HepG2 (cell line): ENCODE measurements at regions not wholly inside any gene's neighbourhood (a gene's known extent, or its start where the extent isn't known, plus 50 kb on each side); places are given as distances from the start of the nearest gene placed in this dataset.

Experiments
- ATAC-seq: fragments of 200-7000 bp; cut with Tn5 transposase; 3 replicates; pipeline ENCODE4 v1.9.1; 2020; ENCODE audit warnings: mild to moderate bottlenecking, moderate library complexity
- BruUV-seq: library from RNA; stranded (reverse); fragments of 400-500 nt; replicated peaks from 2 replicates; lab custom pipeline; 2021; lab: Mats Ljungman, UMichigan
- CTCF ChIA-PET: fragments of 300-600 bp; formaldehyde crosslinking; extraction: SDS; loops from one replicate; lab custom pipeline; 2021; ENCODE audit warnings: low total read pairs, inconsistent platforms, low intra/inter-chr PET ratio; lab: Yijun Ruan, JAX
- POLR2A ChIA-PET: fragments of 350-600 bp; sonication (Branson Sonifier 250); formaldehyde crosslinking; loops from one replicate; lab custom pipeline; 2020; ENCODE audit warnings: antibody characterized with exemption, inconsistent platforms; lab: Yijun Ruan, JAX
- DNase-seq: peaks from one replicate; pipeline ENCODE4 v3.0.0-alpha.2; 2015; ENCODE audit warnings: low spot score
- FAIRE-seq: peaks from 3 replicates; lab custom pipeline; 2011; peaks lifted over from hg19 to GRCh38; lab: Jason Lieb, UNC
- H2AFZ ChIP-seq: one replicate; pipeline ENCODE4 v1.6.1; 2011; ENCODE audit warnings: low read length, inconsistent platforms
- H3K27ac ChIP-seq: fragments of 300-600 bp; 3 replicates; pipeline ENCODE4 v1.8.0; 2011; ENCODE audit warnings: mixed run types, mild to moderate bottlenecking, mixed read lengths, low read length, inconsistent platforms; ENCODE audit not compliant: insufficient read depth; ENCODE audit errors: extremely low read length
- H3K27me3 ChIP-seq, 2 experiments: fragments of 200-600 bp in 1 of 2; 2 replicates in 1 of 2; 3 replicates in 1 of 2; pipeline versions ENCODE4 v1.6.0 to v1.8.0; 2011; ENCODE audit warnings: low read length in 2 of 2, mild to moderate bottlenecking in 2 of 2, moderate library complexity in 2 of 2, inconsistent platforms in 1 of 2; ENCODE audit not compliant: insufficient read depth in 2 of 2, control insufficient read depth in 1 of 2
- H3K36me3 ChIP-seq, 2 experiments: fragments of 200-600 bp in 1 of 2; replicated peaks in 1 of 2; 2 replicates in 1 of 2; 3 replicates in 1 of 2; pipeline versions ENCODE4 v1.5.1 to v1.8.0; 2011; ENCODE audit warnings: low read length in 2 of 2, inconsistent platforms in 1 of 2; ENCODE audit not compliant: insufficient read depth in 2 of 2, control insufficient read depth in 1 of 2
- H3K4me1 ChIP-seq: 2 replicates; pipeline ENCODE4 v1.5.1; 2012; ENCODE audit warnings: low read length, inconsistent platforms; ENCODE audit not compliant: insufficient read depth
- H3K4me2 ChIP-seq: 2 replicates; pipeline ENCODE4 v1.6.0; 2011; ENCODE audit warnings: low read depth, low read length, inconsistent platforms
- H3K4me3 ChIP-seq, 3 experiments: fragments of 200-600 bp in 1 of 3; sonication (generic), shearing (Covaris generic) in 1 of 3; replicated peaks in 1 of 3; 2 replicates each; pipeline ENCODE4 v1.5.1; 2011 to 2016; ENCODE audit warnings: low read length in 3 of 3, inconsistent platforms in 2 of 3, low read depth in 2 of 3, mild to moderate bottlenecking in 2 of 3, control low read depth in 1 of 3, mixed read lengths in 1 of 3; ENCODE audit not compliant: insufficient read depth in 1 of 3
- H3K79me2 ChIP-seq: one replicate; pipeline ENCODE4 v1.6.1; 2011; ENCODE audit warnings: low read length, inconsistent platforms; ENCODE audit not compliant: insufficient read depth
- H3K9ac ChIP-seq: 2 replicates; pipeline ENCODE4 v1.6.0; 2011; ENCODE audit warnings: mild to moderate bottlenecking, low read depth, low read length, inconsistent platforms; ENCODE audit not compliant: insufficient read depth
- H3K9me3 ChIP-seq: 2 replicates; pipeline ENCODE4 v1.5.1; 2012; ENCODE audit warnings: mild to moderate bottlenecking, low read length
- H4K20me1 ChIP-seq: 2 replicates; pipeline ENCODE4 v1.6.0; 2011; ENCODE audit warnings: inconsistent platforms, mild to moderate bottlenecking, low read length, moderate library complexity; ENCODE audit not compliant: insufficient read depth
- ESRRA ChIP-seq: sonication (generic); formaldehyde crosslinking; IDR thresholded peaks from 2 replicates; pipeline ENCODE4 v1.5.1; 2020; ENCODE audit warnings: mild to moderate bottlenecking, low read depth, missing genetic modification reagents
- ISX ChIP-seq: sonication (generic); formaldehyde crosslinking; conservative IDR thresholded peaks from 2 replicates; pipeline ENCODE4 v1.5.0; 2020; ENCODE audit warnings: missing genetic modification reagents
- KAT8 ChIP-seq: IDR thresholded peaks from 2 replicates; pipeline ENCODE4 v1.6.1; 2016; ENCODE audit warnings: missing genetic modification reagents, missing compliant biosample characterization
- KDM2A ChIP-seq: sonication (generic); formaldehyde crosslinking; IDR thresholded peaks from 2 replicates; pipeline ENCODE4 v1.4.0; 2020; ENCODE audit warnings: low read depth, missing genetic modification reagents, borderline replicate concordance
- SNRNP70 ChIP-seq: fragments of 200-400 bp; formaldehyde crosslinking; IDR thresholded peaks from 2 replicates; pipeline ENCODE4 v1.6.1; 2017; ENCODE audit warnings: mild to moderate bottlenecking, low read depth, low read length, moderate library complexity
- YY1 ChIP-seq: IDR thresholded peaks from 2 replicates; pipeline ENCODE4 v1.6.1; 2011; ENCODE audit warnings: low read length, low read depth, moderate library complexity, mild to moderate bottlenecking; ENCODE audit not compliant: insufficient read depth, insufficient replicate concordance
- ZNF547 ChIP-seq: sonication (generic); formaldehyde crosslinking; IDR thresholded peaks from 2 replicates; pipeline ENCODE4 v1.5.1; 2020; ENCODE audit warnings: mild to moderate bottlenecking, missing genetic modification reagents
- ZNF737 ChIP-seq: sonication (generic); formaldehyde crosslinking; IDR thresholded peaks from 2 replicates; pipeline ENCODE4 v1.5.0; 2020; ENCODE audit warnings: missing genetic modification reagents, mild to moderate bottlenecking, borderline replicate concordance
- WGBS: methylation state at CpG from one replicate; pipeline ENCODE4 v1.1.6; 2017; ENCODE audit warnings: low lambda C conversion rate; 5-methylcytosine and 5-hydroxymethylcytosine counted together
- in situ Hi-C: cut with HindIII; loops from 2 replicates; pipeline ENCODE4 v1.10.0; 2017; ENCODE audit warnings: low pct_unique_long_range_greater_than_20kb; ENCODE audit not compliant: extremely low pct_ligation_motif_present
- intact Hi-C: fragments of 100-400 bp; cut with micrococcal nuclease; formaldehyde crosslinking; loops from one replicate; pipeline ENCODE4 v1.10.0; 2022; ENCODE audit not compliant: unreplicated experiment
- TF ChIP-seq, protein P1 (sequence below): sonication (generic); formaldehyde crosslinking; IDR thresholded peaks from 2 replicates; pipeline ENCODE4 v1.5.0; 2020; ENCODE audit warnings: mild to moderate bottlenecking, low read depth, missing genetic modification reagents, borderline replicate concordance
- TF ChIP-seq, protein P2 (sequence below): sonication (generic); formaldehyde crosslinking; conservative IDR thresholded peaks from 2 replicates; pipeline ENCODE4 v1.4.0; 2020; ENCODE audit warnings: missing genetic modification reagents
- TF ChIP-seq, protein P3 (sequence below): sonication (generic); formaldehyde crosslinking; IDR thresholded peaks from 2 replicates; pipeline ENCODE4 v1.4.0; 2020; ENCODE audit warnings: missing genetic modification reagents

DNA sequence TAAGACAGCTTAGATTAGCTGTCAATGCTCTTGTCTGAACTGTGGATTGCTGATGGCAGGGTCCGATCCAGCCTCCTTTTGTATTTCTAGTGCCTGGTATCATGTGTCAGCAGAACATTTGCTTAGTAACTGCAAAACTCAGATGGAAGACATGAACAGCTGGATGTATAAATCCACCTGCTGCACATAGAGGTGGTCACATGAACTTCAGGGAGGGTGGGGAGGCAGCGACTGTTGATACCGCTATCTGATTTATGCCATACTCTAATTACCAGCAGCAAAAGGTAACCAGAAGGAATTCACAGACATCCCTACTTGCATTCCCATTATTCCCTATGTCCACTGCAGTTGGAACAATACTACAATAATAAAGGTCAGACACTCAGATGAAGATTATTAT is 1036.5 kb downstream of the NLGN4Y start:
- no peak overlapping the region for H3K4me2 ChIP-seq
- 0% methylated on average over 2 of the region's 3 CpGs for WGBS
- BruUV-seq = no TSS peak
- no peaks in the 10 kb centered on the region for H4K20me1 ChIP-seq
- H2AFZ ChIP-seq = no peak overlapping the region
- H3K27ac ChIP-seq = no peak overlapping the region
- no peaks in the 10 kb centered on the region for H3K36me3 ChIP-seq
- no peak for DNase-seq
- H3K9ac ChIP-seq = no peak overlapping the region
- H3K79me2 ChIP-seq = no peaks in the 10 kb centered on the region
- H3K4me3 ChIP-seq = no peak overlapping the region
- POLR2A ChIA-PET = no interaction called here
- intact Hi-C loops = no loop called here
- no peak for FAIRE-seq
- H3K9me3 ChIP-seq = no peaks in the 10 kb centered on the region
- no peaks in the 10 kb centered on the region for H3K27me3 ChIP-seq
- H3K4me1 ChIP-seq = no peaks in the 10 kb centered on the region
- TF ChIP-seq YY1 = no peak
- no peak for ATAC-seq
- in situ Hi-C loops = no loop called here
- CTCF ChIA-PET = no interaction called here

DNA sequence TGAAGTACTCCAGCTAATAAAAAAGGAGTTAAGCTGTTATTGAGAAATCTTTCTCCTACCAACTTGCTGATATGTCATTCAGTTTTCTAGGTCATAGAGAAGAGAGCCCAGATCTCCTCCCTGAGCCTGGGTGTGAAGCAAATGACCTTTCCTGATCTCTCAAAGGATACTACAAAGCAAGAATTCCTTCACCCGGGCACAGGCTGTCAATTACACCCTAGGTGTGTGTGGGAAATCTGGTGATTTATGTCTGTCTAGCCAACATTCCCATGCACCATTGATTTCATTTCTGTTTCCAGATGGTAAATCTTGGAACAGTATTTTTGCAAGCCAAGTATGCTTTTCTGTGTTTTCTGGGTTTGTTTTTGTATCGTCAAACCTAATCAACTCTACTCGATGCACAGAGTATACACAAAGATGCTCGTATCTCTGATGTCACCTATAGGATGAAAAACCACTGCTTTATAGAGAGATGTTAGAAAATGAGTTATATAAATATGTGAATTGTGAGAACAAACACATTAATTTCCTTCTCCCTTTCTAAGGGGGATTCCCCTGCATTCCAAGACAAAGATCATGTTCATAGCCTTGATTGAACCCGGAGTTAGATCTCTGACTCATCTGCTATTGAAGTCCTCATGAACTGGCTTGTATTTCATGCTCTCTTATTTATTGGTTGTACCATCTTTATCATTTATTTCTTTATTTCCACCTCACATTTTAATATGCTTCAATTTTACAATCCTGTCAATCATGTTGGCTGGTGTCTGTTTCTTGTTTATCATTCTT is 1037.4 kb downstream of the NLGN4Y start:
- Histone ChIP-seq H3K79me2 (no peaks in the 10 kb centered on the region), H4K20me1 (no peaks in the 10 kb centered on the region), H3K9ac (no peak overlapping the region), H3K36me3 (no peaks in the 10 kb centered on the region), H3K4me1 (no peaks in the 10 kb centered on the region), H2AFZ (no peak overlapping the region), H3K4me2 (no peak overlapping the region), H3K9me3 (no peaks in the 10 kb centered on the region), H3K27ac (no peak overlapping the region), H3K27me3 (no peaks in the 10 kb centered on the region), H3K4me3 (no peak overlapping the region)
- intact Hi-C loops = no loop called here
- ATAC-seq (no peak), FAIRE-seq (no peak), DNase-seq (no peak)
- ChIA-PET CTCF (no interaction called here), POLR2A (no interaction called here)
- no TSS peak for BruUV-seq
- WGBS = 0% methylated on average over 4 of the region's 5 CpGs
- in situ Hi-C loops = no loop called here
- no peak for TF ChIP-seq SNRNP70
- no peak for TF ChIP-seq ESRRA (CRISPR knock-in tag)
- TF ChIP-seq ZNF547 = no peak
- TF ChIP-seq ZNF737 (CRISPR knock-in tag) = no peak
- TF ChIP-seq ISX (CRISPR knock-in tag) = no peak
- TF ChIP-seq, protein P1, sequence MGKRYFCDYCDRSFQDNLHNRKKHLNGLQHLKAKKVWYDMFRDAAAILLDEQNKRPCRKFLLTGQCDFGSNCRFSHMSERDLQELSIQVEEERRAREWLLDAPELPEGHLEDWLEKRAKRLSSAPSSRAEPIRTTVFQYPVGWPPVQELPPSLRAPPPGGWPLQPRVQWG (CRISPR knock-in tag) = no peak
- TF ChIP-seq, protein P2, sequence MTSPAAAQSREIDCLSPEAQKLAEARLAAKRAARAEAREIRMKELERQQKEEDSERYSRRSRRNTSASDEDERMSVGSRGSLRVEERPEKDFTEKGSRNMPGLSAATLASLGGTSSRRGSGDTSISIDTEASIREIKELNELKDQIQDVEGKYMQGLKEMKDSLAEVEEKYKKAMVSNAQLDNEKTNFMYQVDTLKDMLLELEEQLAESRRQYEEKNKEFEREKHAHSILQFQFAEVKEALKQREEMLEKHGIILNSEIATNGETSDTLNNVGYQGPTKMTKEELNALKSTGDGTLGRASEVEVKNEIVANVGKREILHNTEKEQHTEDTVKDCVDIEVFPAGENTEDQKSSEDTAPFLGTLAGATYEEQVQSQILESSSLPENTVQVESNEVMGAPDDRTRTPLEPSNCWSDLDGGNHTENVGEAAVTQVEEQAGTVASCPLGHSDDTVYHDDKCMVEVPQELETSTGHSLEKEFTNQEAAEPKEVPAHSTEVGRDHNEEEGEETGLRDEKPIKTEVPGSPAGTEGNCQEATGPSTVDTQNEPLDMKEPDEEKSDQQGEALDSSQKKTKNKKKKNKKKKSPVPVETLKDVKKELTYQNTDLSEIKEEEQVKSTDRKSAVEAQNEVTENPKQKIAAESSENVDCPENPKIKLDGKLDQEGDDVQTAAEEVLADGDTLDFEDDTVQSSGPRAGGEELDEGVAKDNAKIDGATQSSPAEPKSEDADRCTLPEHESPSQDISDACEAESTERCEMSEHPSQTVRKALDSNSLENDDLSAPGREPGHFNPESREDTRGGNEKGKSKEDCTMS (CRISPR knock-in tag) = no peak
- no peak for TF ChIP-seq KDM2A
- TF ChIP-seq KAT8 (CRISPR knock-in tag) = no peak
- TF ChIP-seq, protein P3, sequence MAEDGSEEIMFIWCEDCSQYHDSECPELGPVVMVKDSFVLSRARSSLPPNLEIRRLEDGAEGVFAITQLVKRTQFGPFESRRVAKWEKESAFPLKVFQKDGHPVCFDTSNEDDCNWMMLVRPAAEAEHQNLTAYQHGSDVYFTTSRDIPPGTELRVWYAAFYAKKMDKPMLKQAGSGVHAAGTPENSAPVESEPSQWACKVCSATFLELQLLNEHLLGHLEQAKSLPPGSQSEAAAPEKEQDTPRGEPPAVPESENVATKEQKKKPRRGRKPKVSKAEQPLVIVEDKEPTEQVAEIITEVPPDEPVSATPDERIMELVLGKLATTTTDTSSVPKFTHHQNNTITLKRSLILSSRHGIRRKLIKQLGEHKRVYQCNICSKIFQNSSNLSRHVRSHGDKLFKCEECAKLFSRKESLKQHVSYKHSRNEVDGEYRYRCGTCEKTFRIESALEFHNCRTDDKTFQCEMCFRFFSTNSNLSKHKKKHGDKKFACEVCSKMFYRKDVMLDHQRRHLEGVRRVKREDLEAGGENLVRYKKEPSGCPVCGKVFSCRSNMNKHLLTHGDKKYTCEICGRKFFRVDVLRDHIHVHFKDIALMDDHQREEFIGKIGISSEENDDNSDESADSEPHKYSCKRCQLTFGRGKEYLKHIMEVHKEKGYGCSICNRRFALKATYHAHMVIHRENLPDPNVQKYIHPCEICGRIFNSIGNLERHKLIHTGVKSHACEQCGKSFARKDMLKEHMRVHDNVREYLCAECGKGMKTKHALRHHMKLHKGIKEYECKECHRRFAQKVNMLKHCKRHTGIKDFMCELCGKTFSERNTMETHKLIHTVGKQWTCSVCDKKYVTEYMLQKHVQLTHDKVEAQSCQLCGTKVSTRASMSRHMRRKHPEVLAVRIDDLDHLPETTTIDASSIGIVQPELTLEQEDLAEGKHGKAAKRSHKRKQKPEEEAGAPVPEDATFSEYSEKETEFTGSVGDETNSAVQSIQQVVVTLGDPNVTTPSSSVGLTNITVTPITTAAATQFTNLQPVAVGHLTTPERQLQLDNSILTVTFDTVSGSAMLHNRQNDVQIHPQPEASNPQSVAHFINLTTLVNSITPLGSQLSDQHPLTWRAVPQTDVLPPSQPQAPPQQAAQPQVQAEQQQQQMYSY (CRISPR knock-in tag) = no peak
